ENCODE measurements at regions not wholly inside any gene's neighbourhood (a gene's known extent, or its start where the extent isn't known, plus 50 kb on each side); places are given as distances from the start of the nearest gene placed in this dataset.

DNA sequence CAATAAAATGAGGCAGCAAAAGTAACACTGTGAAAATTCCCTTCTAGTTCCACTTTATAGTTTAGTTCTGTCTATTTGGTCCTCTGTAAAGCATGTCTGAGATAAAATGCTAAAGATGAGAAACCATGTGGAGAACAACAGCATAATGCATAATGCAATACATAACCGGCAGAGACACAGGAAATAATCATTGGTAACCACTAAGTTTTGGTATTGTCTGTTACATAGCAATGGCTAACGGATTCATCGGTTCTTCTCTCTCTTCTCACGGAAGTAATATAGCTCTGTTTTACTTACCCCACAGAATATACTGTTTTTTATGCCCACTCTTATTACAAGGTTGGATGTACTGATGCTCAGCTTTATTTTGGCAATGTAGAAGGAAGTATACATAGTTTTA is 158.9 kb downstream of the FAM174A start:
- RAD21 ChIA-PET (ENCODE audit: unreplicated experiment), result no interaction called here
- FAIRE-seq (no peak), ATAC-seq (no peak), DNase-seq (ENCODE audit: low read depth, low spot score) (no peak)
- intact Hi-C loops (cut with micrococcal nuclease; ENCODE audit: unreplicated experiment), result no loop called here
- Histone ChIP-seq H4K20me1 (ENCODE audit: control insufficient read depth, insufficient read depth) (no peaks in the 10 kb centered on the region), H3K79me2 (ENCODE audit: control insufficient read depth, insufficient read depth, low read length) (no peaks in the 10 kb centered on the region), H3K9me3 (replicated peaks; ENCODE audit: control insufficient read depth, insufficient read depth, low read length) (no peaks in the 10 kb centered on the region), H2AFZ (ENCODE audit: control insufficient read depth, low read depth, low read length) (no peak overlapping the region), H3K27me3 (replicated peaks in 1 of 2; ENCODE audit: control insufficient read depth in 2 of 2, insufficient read depth in 2 of 2, low read length in 1 of 2) (no peaks in the 10 kb centered on the region), H3K4me3 (no peak overlapping the region), H3K36me3 (ENCODE audit: control insufficient read depth in 2 of 2, insufficient read depth in 2 of 2, low read length in 1 of 2) (no peaks in the 10 kb centered on the region), H3K4me2 (ENCODE audit: control insufficient read depth, insufficient read depth) (no peak overlapping the region), H3K4me1 (ENCODE audit: control insufficient read depth, insufficient read depth, low read length) (no peaks in the 10 kb centered on the region), H3K9ac (ENCODE audit: control insufficient read depth, insufficient read depth, low read length) (no peak overlapping the region), H3K27ac (ENCODE audit: control insufficient read depth, insufficient read depth) (no peak overlapping the region)
- no peak for TF ChIP-seq BHLHE40 (IDR thresholded peaks at IDR 0.05; ENCODE audit: borderline replicate concordance in 1 of 2, low read depth in 2 of 2, low read length in 1 of 2)
- TF ChIP-seq HSF1 (IDR thresholded peaks at IDR 0.05; ENCODE audit: low read depth, low read length), result no peak
- TF ChIP-seq PAX8 (IDR thresholded peaks at IDR 0.05), result no peak
- TF ChIP-seq PKNOX1 (IDR thresholded peaks at IDR 0.05), result no peak
- TF ChIP-seq KAT2A (conservative IDR thresholded peaks at IDR 0.05; ENCODE audit: control insufficient read depth, low read depth, low read length), result no peak
- no peak for TF ChIP-seq ATF2 (IDR thresholded peaks at IDR 0.05; ENCODE audit: low read length)
- TF ChIP-seq HDGF (IDR thresholded peaks at IDR 0.05), result no peak
- no peak for TF ChIP-seq MAX (IDR thresholded peaks at IDR 0.05; ENCODE audit: low read depth, low read length)
- TF ChIP-seq JUNB (IDR thresholded peaks at IDR 0.05), result no peak
- no peak for TF ChIP-seq ZSCAN29 (IDR thresholded peaks at IDR 0.05)
- no peak for TF ChIP-seq ZNF274 (IDR thresholded peaks at IDR 0.05; ENCODE audit: insufficient read depth, insufficient read length)
- TF ChIP-seq E4F1 (IDR thresholded peaks at IDR 0.05; ENCODE audit: borderline replicate concordance, partially characterized antibody), result no peak
- TF ChIP-seq NFYB (IDR thresholded peaks at IDR 0.05; ENCODE audit: insufficient read depth, low read depth, low read length), result no peak
- no peak for TF ChIP-seq LARP7 (IDR thresholded peaks at IDR 0.05)
- TF ChIP-seq TARDBP (IDR thresholded peaks at IDR 0.05; ENCODE audit: borderline replicate concordance), result no peak
- TF ChIP-seq BRCA1 (IDR thresholded peaks at IDR 0.05; ENCODE audit: low read depth, low read length), result no peak
- no peak for TF ChIP-seq PAX5 (IDR thresholded peaks at IDR 0.05; ENCODE audit: borderline replicate concordance, low read depth, low read length)
- no peak for TF ChIP-seq DPF2 (IDR thresholded peaks at IDR 0.05)
- SMC1A ChIA-PET (ENCODE audit: uncharacterized antibody, unreplicated experiment), result interaction anchor here (0.6 kb wide), 2 partner anchors 16 to 18 kb away, joined by 3 read pairs; no protein-coding TSS in a partner anchor
- CTCF ChIA-PET, result no interaction called here
- POLR2A ChIA-PET, result no interaction called here
- in situ Hi-C loops (cut with MboI), result no loop called here
- BruUV-seq (replicated peaks), result no TSS peak
- WGBS (ENCODE audit: insufficient coverage, insufficient replicate concordance, low lambda C conversion rate, missing lambda C conversion rate), result 21% methylated on average over 4 of the region's 4 CpGs
